ENCODE measurements at regions not wholly inside any gene's neighbourhood (a gene's known extent, or its start where the extent isn't known, plus 50 kb on each side); places are given as distances from the start of the nearest gene placed in this dataset.

- Histone ChIP-seq H3K27ac (no peak overlapping the region), H3K36me3 (no peaks in the 10 kb centered on the region), H3K4me1 (peaks cover 0 to 14% (median 0%) of the 10 kb centered on the region in 3 donors), H3K4me3 (no peak overlapping the region), H3K27me3 (peaks cover 48% of the 10 kb centered on the region), H3K9me3 (no peaks in the 10 kb centered on the region)
- WGBS, 2 donors (ENCODE audit: low coverage in 1 of 2): 91 to 93% methylated on average over 11 of the region's 12 CpGs
- TF ChIP-seq CTCF (IDR thresholded peaks at IDR 0.05): no peak
- no peak for ATAC-seq
These were observed 166.4 kb upstream of the IRF2BP2 start for GRCh38 chr1:234776256-234776875.

- ATAC-seq: no peak
- WGBS, 2 donors (ENCODE audit: low coverage in 1 of 2): 96 to 97% methylated on average over 7 to 10 of the region's 12 CpGs
- H3K27me3 ChIP-seq: peaks cover 42% of the 10 kb centered on the region
- peaks cover 0 to 14% (median 0%) of the 10 kb centered on the region in 3 donors for H3K4me1 ChIP-seq
- no peak overlapping the region for H3K4me3 ChIP-seq
- H3K9me3 ChIP-seq: no peaks in the 10 kb centered on the region
- no peak overlapping the region for H3K27ac ChIP-seq
- TF ChIP-seq POLR2A (IDR thresholded peaks at IDR 0.05) (no peak), EP300 (IDR thresholded peaks at IDR 0.05) (no peak), CTCF (IDR thresholded peaks at IDR 0.05) (no peak), POLR2AphosphoS5 (IDR thresholded peaks at IDR 0.05) (no peak)
- H3K36me3 ChIP-seq: no peaks in the 10 kb centered on the region
These were observed 165.7 kb upstream of the IRF2BP2 start for GRCh38 chr1:234775477-234776246.

GRCh38 chr1:234774971-234775370, 165.0 kb upstream of the IRF2BP2 start:
- peaks cover 0 to 14% (median 0%) of the 10 kb centered on the region in 3 donors for H3K4me1 ChIP-seq
- peaks cover 35% of the 10 kb centered on the region for H3K27me3 ChIP-seq
- no peak overlapping the region for H3K4me3 ChIP-seq
- H3K9me3 ChIP-seq: no peaks in the 10 kb centered on the region
- ATAC-seq: no peak
- no peak overlapping the region for H3K27ac ChIP-seq
- no peaks in the 10 kb centered on the region for H3K36me3 ChIP-seq
- no peak for TF ChIP-seq CTCF (IDR thresholded peaks at IDR 0.05)
- WGBS, 2 donors (ENCODE audit: low coverage in 1 of 2): no CpG with 5 or more reads among the region's 2 CpGs

GRCh38 chr1:234773936-234774677, 164.1 kb upstream of the IRF2BP2 start:
- no peaks in the 10 kb centered on the region for H3K9me3 ChIP-seq
- H3K36me3 ChIP-seq: no peaks in the 10 kb centered on the region
- no peak overlapping the region for H3K4me3 ChIP-seq
- 90 to 92% methylated on average over 2 of the region's 4 CpGs for WGBS, 2 donors (ENCODE audit: low coverage in 1 of 2)
- H3K27ac ChIP-seq: no peak overlapping the region
- H3K4me1 ChIP-seq: peaks cover 0 to 14% (median 0%) of the 10 kb centered on the region in 3 donors
- peaks cover 29% of the 10 kb centered on the region for H3K27me3 ChIP-seq
- ATAC-seq: no peak
- no peak for TF ChIP-seq POLR2AphosphoS5 (IDR thresholded peaks at IDR 0.05)
- TF ChIP-seq CTCF (IDR thresholded peaks at IDR 0.05): no peak
- no peak for TF ChIP-seq EP300 (IDR thresholded peaks at IDR 0.05)
- TF ChIP-seq POLR2A (IDR thresholded peaks at IDR 0.05): no peak
